Testis (tissue), 2 donors: ENCODE measurements at regions not wholly inside any gene's neighbourhood (a gene's known extent, or its start where the extent isn't known, plus 50 kb on each side); places are given as distances from the start of the nearest gene placed in this dataset.

Source experiments
- DNase-seq: peaks from one replicate; pipeline ENCODE4 v3.0.0-alpha.2; 2019
- H3K27ac ChIP-seq, 2 donors: fragments of 200-600 bp; sonication (generic); one replicate each; pipeline ENCODE4 v1.5.1; 2019
- H3K27me3 ChIP-seq: fragments of 200-600 bp; sonication (generic); one replicate; pipeline ENCODE4 v1.5.1; 2019
- H3K36me3 ChIP-seq: fragments of 200-600 bp; sonication (generic); one replicate; pipeline ENCODE4 v1.5.1; 2017; ENCODE audit warnings: low read depth; ENCODE audit errors: missing control alignments
- H3K4me1 ChIP-seq: fragments of 200-600 bp; sonication (generic); one replicate; pipeline ENCODE4 v1.5.1; 2019
- H3K4me3 ChIP-seq, 2 donors: fragments of 200-600 bp; sonication (generic); one replicate each; pipeline ENCODE4 v1.5.1; 2017 to 2019
- H3K9me3 ChIP-seq: fragments of 200-600 bp; sonication (generic); one replicate; pipeline ENCODE4 v1.5.1; 2017
- POLR2A ChIP-seq: fragments of 450-650 bp; IDR thresholded peaks from one replicate; pipeline ENCODE4 v1.6.1; 2017; ENCODE audit warnings: antibody characterized with exemption, mild to moderate bottlenecking, moderate library complexity
- WGBS, 2 donors: methylation state at CpG; one replicate each; pipeline ENCODE4 v1.1.5; 2018; 5-methylcytosine and 5-hydroxymethylcytosine counted together
- intact Hi-C: fragments of 100-400 bp; cut with DNase I; formaldehyde crosslinking; loops from one replicate; pipeline ENCODE4 v1.15.1; 2023; ENCODE audit warnings: low total_unique reads
- TF ChIP-seq, protein P1 (sequence below), 3 experiments: fragments of 450-650 bp in 2 of 3; fragments of 200-600 bp in 1 of 3; sonication (generic) in 1 of 3; IDR thresholded peaks; one replicate each; pipeline ENCODE4 v1.5.1; 2016 to 2019; ENCODE audit warnings: antibody characterized with exemption in 3 of 3, mild to moderate bottlenecking in 2 of 3, moderate library complexity in 1 of 3

DNA sequence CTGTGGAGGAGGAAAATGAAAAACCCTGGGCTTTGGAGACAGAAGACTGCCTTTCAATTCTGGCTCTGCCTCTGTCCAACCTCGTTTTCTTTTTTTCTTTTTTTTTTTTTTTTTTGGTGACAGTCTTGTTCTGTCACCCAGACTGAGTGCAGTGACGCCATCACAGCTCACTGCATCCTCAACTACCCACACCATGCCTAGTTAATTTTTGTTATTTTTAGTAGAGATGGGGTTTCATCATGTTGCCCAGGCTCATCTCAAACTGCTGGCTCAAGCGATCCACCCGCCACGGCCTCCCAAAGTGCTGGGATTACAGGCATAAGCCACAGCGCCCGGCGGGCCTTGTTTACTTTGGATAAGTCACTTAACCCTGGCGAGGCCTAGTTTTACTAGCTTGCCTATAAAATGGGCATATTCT lies 66.3 kb upstream of the SLC25A26 start:
- TF ChIP-seq POLR2A = no peak
- TF ChIP-seq, protein P1, sequence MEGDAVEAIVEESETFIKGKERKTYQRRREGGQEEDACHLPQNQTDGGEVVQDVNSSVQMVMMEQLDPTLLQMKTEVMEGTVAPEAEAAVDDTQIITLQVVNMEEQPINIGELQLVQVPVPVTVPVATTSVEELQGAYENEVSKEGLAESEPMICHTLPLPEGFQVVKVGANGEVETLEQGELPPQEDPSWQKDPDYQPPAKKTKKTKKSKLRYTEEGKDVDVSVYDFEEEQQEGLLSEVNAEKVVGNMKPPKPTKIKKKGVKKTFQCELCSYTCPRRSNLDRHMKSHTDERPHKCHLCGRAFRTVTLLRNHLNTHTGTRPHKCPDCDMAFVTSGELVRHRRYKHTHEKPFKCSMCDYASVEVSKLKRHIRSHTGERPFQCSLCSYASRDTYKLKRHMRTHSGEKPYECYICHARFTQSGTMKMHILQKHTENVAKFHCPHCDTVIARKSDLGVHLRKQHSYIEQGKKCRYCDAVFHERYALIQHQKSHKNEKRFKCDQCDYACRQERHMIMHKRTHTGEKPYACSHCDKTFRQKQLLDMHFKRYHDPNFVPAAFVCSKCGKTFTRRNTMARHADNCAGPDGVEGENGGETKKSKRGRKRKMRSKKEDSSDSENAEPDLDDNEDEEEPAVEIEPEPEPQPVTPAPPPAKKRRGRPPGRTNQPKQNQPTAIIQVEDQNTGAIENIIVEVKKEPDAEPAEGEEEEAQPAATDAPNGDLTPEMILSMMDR (IDR thresholded peaks at IDR 0.05) = no peak
- Histone ChIP-seq H3K9me3 (no peaks in the 10 kb centered on the region), H3K4me1 (no peaks in the 10 kb centered on the region), H3K27ac (no peak overlapping the region), H3K4me3 (no peak overlapping the region), H3K36me3 (no peaks in the 10 kb centered on the region), H3K27me3 (no peaks in the 10 kb centered on the region)
- 56 to 65% methylated on average over 9 of the region's 9 CpGs for WGBS, 2 donors
- intact Hi-C loops = no loop called here
- peak; percentile 18 for DNase-seq

DNA sequence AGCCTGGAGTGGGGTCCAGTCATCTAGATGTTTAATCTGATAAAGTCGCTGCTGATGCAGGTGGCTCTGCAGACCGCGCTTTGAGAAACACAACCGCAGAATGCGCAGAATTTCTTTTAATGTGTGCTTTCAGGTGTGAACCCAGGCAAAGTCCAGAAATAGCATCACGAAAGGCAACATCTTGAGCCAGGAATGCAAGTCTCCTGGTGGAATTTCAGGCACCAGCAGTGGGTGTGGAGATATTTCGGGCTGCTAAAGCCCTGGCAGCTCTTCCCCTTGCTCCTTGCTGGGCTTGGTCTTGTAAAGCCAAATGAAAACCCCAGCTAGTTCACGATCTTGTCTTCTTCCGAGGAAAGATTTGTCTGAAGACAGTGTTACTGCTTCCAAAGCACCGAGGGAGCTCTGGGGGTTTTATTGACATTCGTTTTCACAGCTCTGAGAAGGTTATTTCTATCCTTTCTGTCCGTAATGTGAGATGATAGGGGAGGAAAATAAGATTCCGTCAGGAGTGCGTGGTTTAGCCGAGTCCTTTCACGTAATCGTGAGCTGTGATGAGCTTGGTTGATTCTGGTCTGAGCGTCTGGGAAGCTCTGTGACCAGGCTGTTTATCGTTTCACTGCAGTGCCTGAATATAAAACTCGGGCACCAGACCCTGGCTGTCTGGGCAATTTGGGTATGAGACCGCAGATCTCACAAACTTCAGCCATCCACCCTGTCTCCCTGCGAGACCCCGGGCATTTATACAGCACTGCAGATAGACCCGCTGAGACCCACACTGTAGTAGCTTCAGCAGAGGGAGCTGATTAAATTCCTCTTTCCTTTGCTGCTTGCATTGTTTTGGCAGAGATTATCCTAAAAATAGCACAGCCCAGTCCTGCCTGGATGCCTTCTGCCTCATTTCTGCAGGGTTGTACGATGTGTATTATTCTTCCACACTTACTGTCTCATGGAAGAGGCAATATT lies 67.0 kb upstream of the SLC25A26 start:
- H3K9me3 ChIP-seq = no peaks in the 10 kb centered on the region
- no peaks in the 10 kb centered on the region for H3K27me3 ChIP-seq
- TF ChIP-seq, protein P1 (IDR thresholded peaks at IDR 0.05) = no peak
- no peak for TF ChIP-seq POLR2A
- intact Hi-C loops = no loop called here
- 16 to 21% methylated on average over 25 of the region's 25 CpGs for WGBS, 2 donors
- H3K27ac ChIP-seq = peak overlapping the region; percentile 43 to 74
- no peaks in the 10 kb centered on the region for H3K36me3 ChIP-seq
- no peaks in the 10 kb centered on the region for H3K4me1 ChIP-seq
- DNase-seq = peak; percentile 32
- peak overlapping the region; percentile 4 to 5 for H3K4me3 ChIP-seq

DNA sequence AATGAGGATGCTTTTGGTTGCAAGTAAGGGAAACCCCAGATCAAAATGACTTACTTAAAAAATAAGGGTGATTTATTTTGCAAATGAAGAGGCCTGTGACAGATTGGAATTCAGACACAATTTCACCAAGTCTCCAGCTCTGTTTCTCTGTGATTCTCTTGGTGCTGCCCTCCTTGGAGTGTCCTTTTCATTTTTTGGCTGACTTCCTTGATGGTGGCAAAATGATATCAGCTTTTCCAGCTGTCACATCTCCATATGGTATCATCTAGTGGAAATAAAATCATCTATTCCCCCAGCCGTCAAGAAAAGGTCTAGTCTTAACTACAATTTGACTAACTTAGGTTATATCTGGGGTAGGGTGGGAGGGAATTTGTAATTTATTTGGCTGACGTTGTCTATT lies 68.5 kb upstream of the SLC25A26 start:
- intact Hi-C loops = no loop called here
- H3K4me3 ChIP-seq = no peak overlapping the region
- no peaks in the 10 kb centered on the region for H3K27me3 ChIP-seq
- no peaks in the 10 kb centered on the region for H3K4me1 ChIP-seq
- H3K36me3 ChIP-seq = no peaks in the 10 kb centered on the region
- H3K9me3 ChIP-seq = no peaks in the 10 kb centered on the region
- TF ChIP-seq, protein P1 (IDR thresholded peaks at IDR 0.05) = no peak
- TF ChIP-seq POLR2A = no peak
- WGBS, 2 donors = 69 to 88% methylated on average over 2 of the region's 2 CpGs
- H3K27ac ChIP-seq = no peak overlapping the region
- DNase-seq = no peak

DNA sequence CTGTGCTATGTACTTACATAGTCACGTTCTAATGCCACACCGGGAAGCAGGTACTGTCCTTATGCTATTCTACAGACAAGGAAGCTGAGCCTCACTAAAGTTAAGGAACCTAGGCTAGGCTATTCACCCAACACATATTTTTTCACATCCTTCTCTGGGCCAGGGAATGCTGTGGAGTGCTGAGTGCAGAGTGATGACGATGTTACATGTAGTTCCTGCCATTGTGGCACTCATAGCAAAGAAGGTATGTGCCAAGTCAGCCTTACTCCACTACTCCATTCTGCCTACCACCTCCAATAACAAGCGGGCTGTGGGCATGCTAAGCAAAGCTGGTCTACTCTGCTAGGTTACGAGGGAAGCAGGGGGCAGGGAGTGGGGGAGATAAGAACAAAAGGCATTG lies 69.8 kb upstream of the SLC25A26 start:
- 89 to 96% methylated on average over 4 to 5 of the region's 5 CpGs for WGBS, 2 donors
- intact Hi-C loops = no loop called here
- no peak for TF ChIP-seq POLR2A
- TF ChIP-seq, protein P1 (IDR thresholded peaks at IDR 0.05) = no peak
- no peak overlapping the region for H3K27ac ChIP-seq
- H3K27me3 ChIP-seq = no peaks in the 10 kb centered on the region
- DNase-seq = no peak
- H3K4me1 ChIP-seq = no peaks in the 10 kb centered on the region
- H3K4me3 ChIP-seq = no peak overlapping the region
- no peaks in the 10 kb centered on the region for H3K9me3 ChIP-seq
- H3K36me3 ChIP-seq = no peaks in the 10 kb centered on the region
